CD14-positive monocyte (primary cell): ENCODE measurements at regions not wholly inside any gene's neighbourhood (a gene's known extent, or its start where the extent isn't known, plus 50 kb on each side); places are given as distances from the start of the nearest gene placed in this dataset.
"Not testable (repeated sequence)": the region's sequence is repeated elsewhere in the genome, so short reads cannot be mapped to it uniquely, and the experiment has no call there.

Source experiments
- DNase-seq, 3 donors: peaks; one replicate each; pipeline ENCODE4 v3.0.0-alpha.2; 2011 to 2022
- H2AFZ ChIP-seq: 2 replicates; pipeline ENCODE4 v1.6.0; 2012; ENCODE audit warnings: mild to moderate bottlenecking, low read depth, low read length, inconsistent platforms; ENCODE audit not compliant: insufficient read depth, poor library complexity, severe bottlenecking
- H3K27ac ChIP-seq, 2 donors: 1 replicate in 1 of 2; 2 replicates in 1 of 2; pipeline ENCODE4 v1.5.1; 2012 to 2013; ENCODE audit warnings: low read length in 2 of 2, control low read depth in 1 of 2, inconsistent platforms in 1 of 2, low read depth in 1 of 2, mild to moderate bottlenecking in 1 of 2
- H3K27me3 ChIP-seq, 2 donors: one replicate each; pipeline versions ENCODE4 v1.6.0 to v1.6.1; 2011 to 2013; ENCODE audit warnings: low read length in 2 of 2; ENCODE audit not compliant: control insufficient read depth in 2 of 2, insufficient read depth in 2 of 2
- H3K36me3 ChIP-seq, 2 donors: replicated peaks in 1 of 2; 1 replicate in 1 of 2; 2 replicates in 1 of 2; pipeline versions ENCODE4 v1.5.1 to v1.6.1; 2012 to 2013; ENCODE audit warnings: low read length in 2 of 2, control low read depth in 1 of 2, inconsistent platforms in 1 of 2, mild to moderate bottlenecking in 1 of 2; ENCODE audit not compliant: insufficient read depth in 2 of 2, control insufficient read depth in 1 of 2
- H3K4me1 ChIP-seq, 2 donors: 1 replicate in 1 of 2; 2 replicates in 1 of 2; pipeline versions ENCODE4 v1.5.1 to v1.6.1; 2012 to 2013; ENCODE audit warnings: low read length in 2 of 2, control low read depth in 1 of 2, inconsistent platforms in 1 of 2, mild to moderate bottlenecking in 1 of 2, moderate library complexity in 1 of 2; ENCODE audit not compliant: insufficient read depth in 2 of 2, control insufficient read depth in 1 of 2
- H3K4me2 ChIP-seq: replicated peaks from 2 replicates; pipeline ENCODE3; 2012; ENCODE audit warnings: low read length, moderate library complexity, mild to moderate bottlenecking; ENCODE audit not compliant: poor library complexity, severe bottlenecking; ENCODE audit errors: extremely low read depth
- H3K4me3 ChIP-seq, 3 experiments: fragments of 200-600 bp in 1 of 3; sonication (generic) in 1 of 3; replicated peaks in 1 of 3; 1 replicate in 2 of 3; 2 replicates in 1 of 3; pipeline ENCODE4 v1.5.1; 2011 to 2013; ENCODE audit warnings: low read length in 3 of 3, mild to moderate bottlenecking in 3 of 3, control low read depth in 2 of 3, low read depth in 2 of 3, inconsistent platforms in 1 of 3, moderate library complexity in 1 of 3
- H3K79me2 ChIP-seq: 2 replicates; pipeline ENCODE4 v1.6.0; 2012; ENCODE audit warnings: mild to moderate bottlenecking, control low read depth, inconsistent platforms, low read length, moderate library complexity; ENCODE audit not compliant: insufficient read depth
- H3K9ac ChIP-seq: 2 replicates; pipeline ENCODE4 v1.6.0; 2017; ENCODE audit warnings: low read length, mild to moderate bottlenecking; ENCODE audit not compliant: insufficient read depth, poor library complexity, severe bottlenecking
- H3K9me3 ChIP-seq, 2 donors: replicated peaks in 1 of 2; 1 replicate in 1 of 2; 2 replicates in 1 of 2; pipeline versions ENCODE4 v1.5.1 to v1.6.1; 2012 to 2013; ENCODE audit warnings: low read length in 2 of 2, control low read depth in 1 of 2; ENCODE audit not compliant: control insufficient read depth in 1 of 2, insufficient read depth in 1 of 2
- H4K20me1 ChIP-seq: 2 replicates; pipeline ENCODE4 v1.6.0; 2012; ENCODE audit warnings: mild to moderate bottlenecking, low read length, control low read depth, moderate library complexity; ENCODE audit not compliant: insufficient read depth
- H3K27ac Mint-ChIP-seq, 7 donors: one replicate each; pipeline ENCODE4 v1.8.0; 2020; ENCODE audit warnings: mild to moderate bottlenecking in 7 of 7, mixed read lengths in 7 of 7, moderate library complexity in 6 of 7, inconsistent platforms in 2 of 7
- H3K27me3 Mint-ChIP-seq, 3 donors: one replicate each; pipeline ENCODE4 v1.8.0; 2021 to 2022; ENCODE audit warnings: low read depth in 3 of 3, mild to moderate bottlenecking in 3 of 3, mixed read lengths in 3 of 3, moderate library complexity in 3 of 3, inconsistent platforms in 1 of 3
- H3K36me3 Mint-ChIP-seq, 2 donors: one replicate each; pipeline ENCODE4 v1.8.0; 2020; ENCODE audit warnings: mixed read lengths in 2 of 2, inconsistent platforms in 1 of 2, mild to moderate bottlenecking in 1 of 2
- H3K4me1 Mint-ChIP-seq: one replicate; pipeline ENCODE4 v1.8.0; 2020; ENCODE audit warnings: mild to moderate bottlenecking, mixed read lengths
- H3K4me3 Mint-ChIP-seq, 2 donors: one replicate each; pipeline ENCODE4 v1.8.0; 2020; ENCODE audit warnings: mild to moderate bottlenecking in 2 of 2, mixed read lengths in 2 of 2, moderate library complexity in 1 of 2
- H3K9me3 Mint-ChIP-seq, 7 donors: one replicate each; pipeline ENCODE4 v1.8.0; 2020 to 2022; ENCODE audit warnings: mixed read lengths in 7 of 7, mild to moderate bottlenecking in 6 of 7, moderate library complexity in 6 of 7, inconsistent platforms in 2 of 7
- WGBS: methylation state at CpG from one replicate; pipeline ENCODE4 v1.1.5; 2013; ENCODE audit warnings: missing lambda C conversion rate; ENCODE audit not compliant: insufficient coverage; 5-methylcytosine and 5-hydroxymethylcytosine counted together
- intact Hi-C, 2 donors: fragments of 100-400 bp; cut with micrococcal nuclease; formaldehyde crosslinking; loops; one replicate each; pipeline versions ENCODE4 v1.15.0 to v1.15.1; 2023
- TF ChIP-seq, protein P1 (sequence below): fragments of 200-600 bp; IDR thresholded peaks from one replicate; pipeline ENCODE4 v1.8.0; 2022; ENCODE audit warnings: antibody characterized with exemption, mild to moderate bottlenecking

DNA sequence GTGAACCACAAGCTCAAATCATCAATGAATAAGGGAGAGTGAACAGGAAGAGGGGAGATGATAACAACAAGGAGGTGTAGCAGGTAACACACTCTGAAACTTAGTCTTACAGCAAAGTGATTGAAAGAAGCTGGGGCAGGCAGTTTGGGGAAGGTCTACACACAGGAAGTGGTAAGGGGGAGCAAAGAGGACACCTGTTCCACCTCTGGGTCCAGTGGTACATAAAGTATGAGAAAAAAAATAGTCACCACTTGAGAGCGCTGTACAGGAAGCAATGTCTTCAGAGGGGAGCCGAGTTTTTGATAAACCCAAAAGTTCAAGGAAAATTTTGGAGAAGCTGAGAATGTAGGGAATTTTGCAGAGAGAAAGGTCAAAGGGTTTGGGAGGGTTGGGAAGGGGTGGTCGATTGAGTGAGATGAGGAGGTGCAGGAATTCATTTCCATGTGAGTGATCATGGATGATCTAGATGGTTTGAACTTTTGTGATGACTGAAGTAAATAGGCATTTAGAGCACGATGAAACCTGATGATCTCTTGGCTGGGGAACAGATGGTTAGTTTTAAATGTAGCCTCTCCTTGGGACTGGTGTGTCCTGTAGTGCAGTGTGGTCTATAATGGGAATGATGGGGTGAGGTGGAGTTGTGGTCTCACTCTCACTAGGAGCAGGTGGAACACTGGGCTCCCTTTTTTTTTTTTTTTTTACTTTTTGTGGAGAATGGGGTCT lies 142.0 kb downstream of the RBMX2 start:
- H3K36me3 ChIP-seq = no peaks in the 10 kb centered on the region
- no peak overlapping the region for H3K4me2 ChIP-seq
- Mint-ChIP-seq H3K27me3 (peaks cover 0 to 4% (median 0%) of the 10 kb centered on the region in 3 donors), H3K27ac (no peak overlapping the region), H3K4me3 (no peak overlapping the region), H3K36me3 (no peaks in the 10 kb centered on the region), H3K4me1 (no peaks in the 10 kb centered on the region), H3K9me3 (no peaks in the 10 kb centered on the region)
- no peak overlapping the region for H2AFZ ChIP-seq
- H3K27ac ChIP-seq = no peak overlapping the region
- H3K9me3 ChIP-seq = no peaks in the 10 kb centered on the region
- WGBS = 91% methylated on average over 2 of the region's 4 CpGs
- DNase-seq = no peak
- no peaks in the 10 kb centered on the region for H3K4me1 ChIP-seq
- H4K20me1 ChIP-seq = no peaks in the 10 kb centered on the region
- no peaks in the 10 kb centered on the region for H3K79me2 ChIP-seq
- no peak overlapping the region for H3K9ac ChIP-seq
- H3K27me3 ChIP-seq = peaks cover 0 to 1% of the 10 kb centered on the region in 2 donors
- no peak overlapping the region for H3K4me3 ChIP-seq
- TF ChIP-seq, protein P1, sequence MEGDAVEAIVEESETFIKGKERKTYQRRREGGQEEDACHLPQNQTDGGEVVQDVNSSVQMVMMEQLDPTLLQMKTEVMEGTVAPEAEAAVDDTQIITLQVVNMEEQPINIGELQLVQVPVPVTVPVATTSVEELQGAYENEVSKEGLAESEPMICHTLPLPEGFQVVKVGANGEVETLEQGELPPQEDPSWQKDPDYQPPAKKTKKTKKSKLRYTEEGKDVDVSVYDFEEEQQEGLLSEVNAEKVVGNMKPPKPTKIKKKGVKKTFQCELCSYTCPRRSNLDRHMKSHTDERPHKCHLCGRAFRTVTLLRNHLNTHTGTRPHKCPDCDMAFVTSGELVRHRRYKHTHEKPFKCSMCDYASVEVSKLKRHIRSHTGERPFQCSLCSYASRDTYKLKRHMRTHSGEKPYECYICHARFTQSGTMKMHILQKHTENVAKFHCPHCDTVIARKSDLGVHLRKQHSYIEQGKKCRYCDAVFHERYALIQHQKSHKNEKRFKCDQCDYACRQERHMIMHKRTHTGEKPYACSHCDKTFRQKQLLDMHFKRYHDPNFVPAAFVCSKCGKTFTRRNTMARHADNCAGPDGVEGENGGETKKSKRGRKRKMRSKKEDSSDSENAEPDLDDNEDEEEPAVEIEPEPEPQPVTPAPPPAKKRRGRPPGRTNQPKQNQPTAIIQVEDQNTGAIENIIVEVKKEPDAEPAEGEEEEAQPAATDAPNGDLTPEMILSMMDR = no peak
- intact Hi-C loops = no loop called here

DNA sequence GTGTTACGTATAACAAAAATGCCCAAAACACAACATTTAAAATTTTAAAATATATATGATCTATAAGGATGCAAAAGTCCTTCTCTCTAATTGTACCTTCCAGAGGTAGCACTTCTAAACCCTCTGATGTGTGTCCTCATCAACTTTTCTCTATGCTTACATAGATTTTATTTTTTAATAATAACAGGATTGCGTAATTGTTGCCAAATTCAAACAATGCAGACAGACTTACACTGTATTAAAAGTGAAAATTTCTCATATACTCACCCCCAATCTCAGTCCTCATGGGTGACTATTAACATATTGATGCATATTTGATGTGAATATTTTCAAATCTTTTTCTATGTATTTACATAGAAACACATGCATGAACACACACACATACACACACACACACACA lies 144.0 kb downstream of the RBMX2 start:
- intact Hi-C loops = no loop called here
- H3K4me1 Mint-ChIP-seq = no peaks in the 10 kb centered on the region
- Histone ChIP-seq H4K20me1 (no peaks in the 10 kb centered on the region), H2AFZ (no peak overlapping the region), H3K9me3 (no peaks in the 10 kb centered on the region), H3K36me3 (no peaks in the 10 kb centered on the region), H3K4me2 (no peak overlapping the region), H3K27me3 (peaks cover 0 to 4% of the 10 kb centered on the region in 2 donors), H3K4me3 (no peak overlapping the region), H3K79me2 (no peaks in the 10 kb centered on the region), H3K27ac (no peak overlapping the region), H3K9ac (no peak overlapping the region), H3K4me1 (no peaks in the 10 kb centered on the region)
- TF ChIP-seq, protein P1 = no peak
- no peak overlapping the region for H3K27ac Mint-ChIP-seq
- no peaks in the 10 kb centered on the region for H3K36me3 Mint-ChIP-seq
- no peak overlapping the region for H3K4me3 Mint-ChIP-seq
- DNase-seq = no peak
- no peaks in the 10 kb centered on the region for H3K9me3 Mint-ChIP-seq
- H3K27me3 Mint-ChIP-seq = peaks cover 0 to 4% (median 3%) of the 10 kb centered on the region in 3 donors
- no CpG with 5 or more reads among the region's 2 CpGs for WGBS

DNA sequence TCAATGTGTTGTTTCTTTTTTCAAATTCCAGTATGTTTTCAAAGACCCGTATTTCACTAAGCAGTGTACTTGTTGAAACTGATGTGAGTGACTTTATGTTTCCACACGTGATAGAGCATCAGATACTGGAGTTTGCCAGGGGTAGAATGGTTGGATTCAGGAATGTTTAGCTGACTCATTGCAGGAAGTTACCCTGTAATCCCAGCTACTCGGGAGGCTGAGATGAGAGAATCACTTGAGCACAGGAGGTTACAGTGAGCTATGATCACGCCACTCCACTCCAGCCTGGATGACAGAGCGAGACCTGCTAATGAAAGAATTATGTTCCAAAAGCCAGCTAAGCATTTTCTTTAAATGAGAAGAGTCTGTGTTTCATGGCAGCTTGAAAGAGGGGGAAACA lies 147.6 kb downstream of the RBMX2 start:
- H3K27ac Mint-ChIP-seq, H4K20me1 ChIP-seq, H3K4me3 ChIP-seq, H3K27me3 ChIP-seq, H3K36me3 ChIP-seq, H2AFZ ChIP-seq, H3K27me3 Mint-ChIP-seq, H3K4me1 ChIP-seq, H3K4me2 ChIP-seq, H3K9ac ChIP-seq, intact Hi-C loops, H3K36me3 Mint-ChIP-seq, H3K9me3 Mint-ChIP-seq, H3K4me1 Mint-ChIP-seq, DNase-seq, H3K9me3 ChIP-seq, H3K27ac ChIP-seq, H3K79me2 ChIP-seq: not testable (repeated sequence)
- H3K4me3 Mint-ChIP-seq = peak overlapping the region in 1 of 2 donors; percentile 21
- WGBS = 80% methylated on average over 1 of the region's 5 CpGs
